ENCODE measurements at regions not wholly inside any gene's neighbourhood (a gene's known extent, or its start where the extent isn't known, plus 50 kb on each side); places are given as distances from the start of the nearest gene placed in this dataset.

DNA sequence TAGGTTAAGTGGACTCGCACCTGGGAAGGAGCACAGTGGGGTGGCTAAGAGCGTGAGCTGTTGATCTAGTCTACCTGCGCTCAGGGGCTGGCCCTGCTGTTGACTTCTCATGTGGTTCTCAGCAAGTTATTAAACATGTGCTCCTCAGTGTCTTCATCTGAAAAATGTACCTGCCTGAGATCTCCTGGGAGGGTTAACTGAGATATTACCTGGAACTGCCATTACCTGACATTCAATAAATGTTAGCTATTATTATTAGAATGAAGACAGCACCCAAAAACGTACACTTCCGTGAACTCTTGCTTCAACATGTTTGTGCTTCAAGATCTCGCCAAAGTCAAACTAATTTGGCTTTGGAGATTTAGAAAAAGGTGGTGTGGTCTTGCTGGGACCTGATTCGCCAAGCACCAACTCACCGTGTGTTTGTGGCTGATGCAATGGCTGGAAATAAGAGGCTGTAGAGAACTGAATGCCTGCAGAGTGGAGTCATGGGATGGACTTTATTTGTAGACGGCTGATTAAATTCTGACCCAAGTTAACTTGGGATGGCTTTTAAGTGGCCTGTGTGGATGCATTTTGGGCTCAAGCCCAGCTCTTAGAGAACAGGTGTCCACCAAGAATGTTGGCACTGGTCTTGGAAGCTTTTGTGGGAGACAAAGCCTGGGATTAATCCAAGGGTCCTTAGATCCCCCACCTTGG lies 692.9 kb downstream of the QKI start:
- TF ChIP-seq CREB1 (IDR thresholded peaks at IDR 0.05; ENCODE audit: low read depth) (no peak), TCF12 (IDR thresholded peaks at IDR 0.05; ENCODE audit: low read depth) (no peak), NFIC (IDR thresholded peaks at IDR 0.05) (no peak), EP300 (IDR thresholded peaks at IDR 0.05; ENCODE audit: borderline replicate concordance) (no peak), RAD21 (IDR thresholded peaks at IDR 0.05; ENCODE audit: low read depth) (no peak), TAF1 (IDR thresholded peaks at IDR 0.05; ENCODE audit: low read depth) (no peak), CEBPB (IDR thresholded peaks at IDR 0.05) (no peak), FOXM1 (IDR thresholded peaks at IDR 0.05; ENCODE audit: borderline replicate concordance, low read depth) (no peak)
- TF ChIP-seq, protein P1, sequence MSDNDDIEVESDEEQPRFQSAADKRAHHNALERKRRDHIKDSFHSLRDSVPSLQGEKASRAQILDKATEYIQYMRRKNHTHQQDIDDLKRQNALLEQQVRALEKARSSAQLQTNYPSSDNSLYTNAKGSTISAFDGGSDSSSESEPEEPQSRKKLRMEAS (IDR thresholded peaks at IDR 0.05), result no peak
